HUES48 (cell line): ENCODE measurements at regions not wholly inside any gene's neighbourhood (a gene's known extent, or its start where the extent isn't known, plus 50 kb on each side); places are given as distances from the start of the nearest gene placed in this dataset.

Experiments used
- H3K27ac ChIP-seq: one replicate; pipeline ENCODE4 v1.7.0; 2013; ENCODE audit warnings: low read depth, low read length, inconsistent platforms
- H3K27me3 ChIP-seq: 2 replicates; pipeline ENCODE4 v1.6.1; 2013; ENCODE audit warnings: mild to moderate bottlenecking, low read length; ENCODE audit not compliant: control insufficient read depth, insufficient read depth
- H3K36me3 ChIP-seq: 2 replicates; pipeline ENCODE4 v1.6.1; 2013; ENCODE audit warnings: low read length; ENCODE audit not compliant: control insufficient read depth, insufficient read depth
- H3K4me1 ChIP-seq: 2 replicates; pipeline ENCODE4 v1.6.1; 2013; ENCODE audit warnings: mild to moderate bottlenecking, low read length; ENCODE audit not compliant: control insufficient read depth, insufficient read depth
- H3K4me3 ChIP-seq: 2 replicates; pipeline ENCODE4 v1.5.1; 2013; ENCODE audit warnings: mild to moderate bottlenecking, low read depth, low read length
- H3K9ac ChIP-seq: 2 replicates; pipeline ENCODE4 v1.6.1; 2013; ENCODE audit warnings: mild to moderate bottlenecking, low read depth, low read length, moderate library complexity
- H3K9me3 ChIP-seq: 2 replicates; pipeline ENCODE4 v1.6.1; 2013; ENCODE audit warnings: low read length; ENCODE audit not compliant: control insufficient read depth, insufficient read depth

DNA sequence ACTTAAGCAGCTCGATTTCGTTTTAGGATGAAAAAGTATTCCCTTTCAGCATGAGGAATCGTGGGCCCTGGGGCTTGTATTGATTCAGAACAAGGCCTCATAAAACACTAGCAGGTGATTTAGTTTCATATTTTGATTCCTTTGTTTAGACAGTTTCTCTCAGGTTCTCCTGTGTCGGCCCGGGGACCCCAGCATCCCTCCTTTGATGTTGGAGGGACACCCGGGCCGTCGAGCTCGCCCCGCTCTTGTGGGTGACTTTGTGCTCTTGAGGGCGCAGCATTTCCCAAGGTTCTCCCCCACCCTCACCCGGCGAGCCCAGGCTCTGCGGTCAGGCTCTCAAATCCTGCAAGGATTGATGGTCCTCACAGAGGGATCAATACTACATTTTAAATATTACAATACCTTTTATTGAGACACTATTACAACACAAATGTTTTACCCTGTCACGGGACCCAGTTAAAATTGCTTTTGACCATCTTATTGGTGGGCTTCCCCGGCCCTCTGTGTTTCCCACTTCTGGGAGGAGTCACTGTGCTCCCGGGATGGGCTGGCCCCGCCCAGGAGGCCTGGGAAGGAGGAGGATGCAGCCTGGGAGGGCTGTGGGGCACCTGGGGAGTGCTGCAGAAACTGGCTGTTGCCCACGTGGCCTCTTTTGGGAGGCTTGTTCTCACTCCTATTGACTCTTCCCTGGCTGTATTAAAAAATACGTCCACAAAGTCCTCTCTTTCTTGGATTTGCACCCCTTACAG, 222.6 kb downstream of the INSIG2 start:
- peak overlapping the region; percentile 93 for H3K27ac ChIP-seq
- H3K4me1 ChIP-seq = peaks cover 38% of the 10 kb centered on the region
- peaks cover 3% of the 10 kb centered on the region for H3K27me3 ChIP-seq
- H3K36me3 ChIP-seq = no peaks in the 10 kb centered on the region
- H3K4me3 ChIP-seq = peak overlapping the region; percentile 70
- H3K9me3 ChIP-seq = no peaks in the 10 kb centered on the region
- peak overlapping the region; percentile 83 for H3K9ac ChIP-seq

DNA sequence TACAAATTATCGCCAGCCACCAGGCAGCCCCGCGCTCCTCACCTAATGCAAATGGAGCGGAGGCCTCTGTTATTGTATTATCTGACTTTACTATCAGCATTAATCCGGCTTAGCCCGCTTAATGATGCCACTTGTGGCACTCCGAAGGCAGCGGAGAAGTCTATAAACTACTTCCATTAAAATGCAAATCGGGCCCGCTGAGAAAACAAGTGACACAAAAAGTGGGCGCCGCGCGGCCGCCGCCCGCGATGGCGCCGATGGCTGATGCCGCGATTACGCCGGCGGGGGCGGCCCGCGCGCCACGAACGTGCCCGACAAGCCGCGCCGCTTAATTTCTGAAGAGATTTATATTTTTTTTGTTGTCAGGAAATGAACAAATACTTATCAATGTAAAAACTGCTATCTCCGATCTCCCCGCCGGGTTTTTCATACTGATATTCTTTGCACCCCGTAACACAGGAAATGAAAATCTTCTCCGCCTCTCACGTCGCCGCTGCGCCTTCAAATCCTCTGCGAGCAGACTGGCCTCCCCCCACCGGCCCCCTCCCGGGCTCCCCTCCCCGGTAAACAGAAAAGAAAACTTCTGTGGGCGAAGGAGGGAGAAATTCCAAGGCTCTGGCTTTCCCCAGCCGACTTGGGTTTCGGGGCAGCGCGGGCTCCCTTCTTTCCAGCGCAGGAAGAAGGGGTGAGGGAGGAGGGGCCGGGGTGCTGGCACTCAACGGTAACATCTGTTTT, 221.8 kb downstream of the INSIG2 start:
- Histone ChIP-seq H3K27ac (peak overlapping the region; percentile 93), H3K9me3 (no peaks in the 10 kb centered on the region), H3K4me3 (peak overlapping the region; percentile 70), H3K4me1 (peaks cover 38% of the 10 kb centered on the region), H3K36me3 (no peaks in the 10 kb centered on the region), H3K9ac (peak overlapping the region; percentile 83), H3K27me3 (peaks cover 3% of the 10 kb centered on the region)

DNA sequence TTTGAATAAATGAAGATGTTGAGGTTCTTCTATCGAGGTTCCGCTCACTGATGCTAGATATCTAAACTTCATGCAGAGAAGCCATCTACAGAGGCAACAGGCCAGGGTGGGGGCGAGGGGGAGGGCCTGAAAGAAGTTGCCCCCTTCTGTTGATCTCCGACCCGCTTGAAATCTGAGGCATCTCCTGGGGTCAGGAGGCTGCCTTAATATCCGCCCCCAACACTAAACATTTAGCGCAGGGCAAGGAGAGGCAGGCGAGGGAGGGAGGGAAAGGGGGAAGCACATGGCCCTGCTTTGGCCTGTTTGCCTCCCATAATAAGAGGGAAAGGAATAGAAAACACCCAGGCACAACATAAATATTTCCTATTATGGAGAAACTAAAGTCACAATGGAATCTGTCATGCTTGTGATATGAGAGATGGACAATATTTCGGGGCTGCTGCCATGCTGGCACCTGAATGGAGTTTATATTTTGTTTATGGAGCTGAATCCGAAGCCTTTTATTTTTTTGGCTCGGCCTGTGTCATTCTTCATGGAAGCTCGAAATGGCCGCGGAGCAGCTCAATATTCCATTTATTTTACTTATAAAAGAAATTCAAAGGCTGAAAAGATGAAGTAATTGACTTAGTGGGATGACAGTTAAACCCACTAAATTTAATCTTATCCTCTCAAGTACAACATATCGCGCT, 221.1 kb downstream of the INSIG2 start:
- Histone ChIP-seq H3K9me3 (no peaks in the 10 kb centered on the region), H3K9ac (peak overlapping the region; percentile 83), H3K4me3 (peak overlapping the region; percentile 70), H3K27ac (peak overlapping the region; percentile 93), H3K36me3 (no peaks in the 10 kb centered on the region), H3K27me3 (peaks cover 3% of the 10 kb centered on the region), H3K4me1 (peaks cover 38% of the 10 kb centered on the region)

DNA sequence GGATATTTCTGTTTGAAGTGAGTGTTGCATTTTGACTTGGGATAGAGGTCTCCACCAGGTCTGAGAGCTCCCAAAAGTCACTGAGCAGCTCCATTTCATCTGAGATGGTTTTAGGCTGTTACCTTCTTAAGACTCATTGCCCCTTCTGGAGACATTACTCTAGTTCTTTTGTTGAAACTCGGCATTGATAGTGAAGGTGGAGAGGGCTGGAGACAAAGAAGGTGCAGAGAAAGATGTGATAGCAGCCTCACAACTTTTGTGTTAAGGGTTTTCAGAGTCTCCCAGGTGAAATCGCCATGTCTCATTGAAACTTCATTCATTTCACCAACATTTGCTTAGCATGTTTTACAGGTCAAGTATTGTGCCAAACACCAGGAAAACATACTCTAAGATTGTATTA, 219.6 kb downstream of the INSIG2 start:
- Histone ChIP-seq H3K4me1 (peaks cover 22% of the 10 kb centered on the region), H3K9ac (no peak overlapping the region), H3K4me3 (no peak overlapping the region), H3K27ac (no peak overlapping the region), H3K27me3 (peaks cover 3% of the 10 kb centered on the region), H3K9me3 (no peaks in the 10 kb centered on the region), H3K36me3 (no peaks in the 10 kb centered on the region)

DNA sequence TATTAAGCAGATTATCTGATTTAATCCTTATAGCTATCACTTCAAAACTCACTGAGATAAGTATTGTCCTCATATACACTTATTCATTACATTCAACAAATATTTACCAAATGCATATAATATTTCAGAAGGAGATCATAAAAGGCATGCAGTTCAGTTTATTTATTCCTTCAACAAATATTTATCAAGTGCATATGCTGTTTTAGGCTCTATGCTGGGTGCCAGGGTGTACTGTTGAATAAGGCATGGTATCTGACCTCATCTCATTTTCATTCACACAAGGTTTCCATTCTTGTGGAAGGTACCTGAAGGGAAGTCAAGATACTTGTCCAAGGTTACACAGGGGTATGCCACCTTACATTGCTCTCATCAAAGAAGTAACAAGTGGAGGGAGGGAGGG, 213.0 kb downstream of the INSIG2 start:
- Histone ChIP-seq H3K9me3 (no peaks in the 10 kb centered on the region; the same call in 1 of the 2 replicates), H3K36me3 (no peaks in the 10 kb centered on the region), H3K9ac (no peak overlapping the region), H3K27me3 (no peaks in the 10 kb centered on the region), H3K27ac (no peak overlapping the region), H3K4me3 (no peak overlapping the region), H3K4me1 (no peaks in the 10 kb centered on the region)

DNA sequence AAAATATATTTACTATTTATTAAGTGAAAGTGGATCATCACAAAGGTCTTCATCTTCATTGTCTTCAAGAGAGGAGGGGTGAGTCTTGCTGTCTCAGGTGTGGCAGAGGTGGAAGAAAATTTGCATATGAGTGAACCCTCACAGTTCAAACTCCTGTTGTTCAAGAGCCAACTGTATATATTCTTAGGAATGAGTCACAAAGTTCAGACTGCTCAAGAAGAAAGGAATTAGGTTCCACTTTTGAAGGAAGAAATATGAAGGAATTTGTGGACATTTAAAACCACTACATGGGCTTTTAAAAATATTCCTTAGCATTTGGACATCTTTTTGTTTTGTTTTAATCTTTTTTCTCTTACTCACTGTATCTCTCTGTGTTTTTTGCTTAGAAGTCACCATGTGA, 212.6 kb downstream of the INSIG2 start:
- Histone ChIP-seq H3K27me3 (no peaks in the 10 kb centered on the region), H3K27ac (no peak overlapping the region), H3K9me3 (no peaks in the 10 kb centered on the region; the same call in 1 of the 2 replicates), H3K4me3 (no peak overlapping the region), H3K9ac (no peak overlapping the region), H3K36me3 (no peaks in the 10 kb centered on the region), H3K4me1 (no peaks in the 10 kb centered on the region)

DNA sequence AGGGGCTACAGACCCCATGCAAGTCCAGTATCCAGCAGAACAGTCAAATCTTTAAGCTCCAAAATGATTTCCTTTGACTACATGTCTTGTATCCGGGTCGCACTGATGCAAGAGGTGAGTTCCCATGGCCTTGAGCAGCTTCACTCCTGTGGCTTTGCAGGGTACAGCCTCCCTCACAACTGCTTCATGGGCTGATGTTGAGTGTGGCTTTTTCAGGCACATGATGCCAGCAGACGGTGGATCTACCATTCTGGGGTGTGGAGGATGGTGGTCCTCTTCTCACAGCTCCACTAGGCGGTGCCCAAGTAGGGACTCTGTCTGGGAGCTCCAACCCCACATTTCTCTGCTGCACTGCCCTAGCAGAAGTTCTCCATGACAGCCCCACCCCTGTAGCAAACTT, 208.4 kb downstream of the INSIG2 start:
- H3K9me3 ChIP-seq = no peaks in the 10 kb centered on the region; the same call in 1 of the 2 replicates
- no peaks in the 10 kb centered on the region for H3K27me3 ChIP-seq
- H3K4me3 ChIP-seq = no peak overlapping the region
- no peaks in the 10 kb centered on the region for H3K36me3 ChIP-seq
- no peak overlapping the region for H3K9ac ChIP-seq
- H3K27ac ChIP-seq = no peak overlapping the region
- H3K4me1 ChIP-seq = no peaks in the 10 kb centered on the region

DNA sequence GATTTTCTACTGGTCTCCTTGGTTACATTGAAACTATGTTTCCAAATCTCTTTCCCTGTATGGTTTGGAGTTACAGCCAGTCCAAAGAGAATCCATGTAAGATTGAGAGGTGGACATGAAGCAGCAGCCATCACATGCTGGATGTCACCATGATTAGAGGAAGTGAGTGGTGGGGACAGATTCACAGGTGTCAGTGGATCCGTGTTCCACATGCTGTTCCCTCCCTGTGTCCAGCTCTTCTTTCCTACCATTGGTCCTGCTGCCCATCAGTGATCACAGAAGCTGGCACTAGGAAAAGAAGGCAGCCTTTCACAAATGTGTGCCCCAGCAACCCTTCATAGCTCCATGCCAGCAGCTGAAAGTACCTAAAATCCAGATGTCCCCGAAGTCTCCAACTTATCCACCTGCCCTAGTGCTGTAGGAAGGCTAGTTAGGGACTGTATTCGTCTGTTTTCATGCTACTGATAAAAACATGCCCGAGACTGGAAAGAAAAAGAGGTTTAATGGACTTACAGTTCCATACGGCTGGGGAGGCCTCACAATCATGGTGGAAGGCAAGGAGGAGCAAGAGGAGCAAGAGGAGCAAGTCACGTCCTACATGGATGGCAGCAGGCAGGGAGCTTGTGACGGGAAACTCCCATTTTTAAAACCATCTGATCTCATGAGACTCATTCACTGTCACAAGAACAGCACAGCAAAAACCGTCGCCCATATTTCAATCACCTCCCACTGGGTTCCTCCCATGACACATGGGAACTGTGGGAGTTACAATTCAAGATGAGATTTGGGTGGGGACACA, 207.5 kb downstream of the INSIG2 start:
- no peak overlapping the region for H3K27ac ChIP-seq
- H3K36me3 ChIP-seq = no peaks in the 10 kb centered on the region
- no peak overlapping the region for H3K9ac ChIP-seq
- H3K4me3 ChIP-seq = no peak overlapping the region
- no peaks in the 10 kb centered on the region for H3K4me1 ChIP-seq
- no peaks in the 10 kb centered on the region for H3K27me3 ChIP-seq
- H3K9me3 ChIP-seq = no peaks in the 10 kb centered on the region; the same call in 1 of the 2 replicates

DNA sequence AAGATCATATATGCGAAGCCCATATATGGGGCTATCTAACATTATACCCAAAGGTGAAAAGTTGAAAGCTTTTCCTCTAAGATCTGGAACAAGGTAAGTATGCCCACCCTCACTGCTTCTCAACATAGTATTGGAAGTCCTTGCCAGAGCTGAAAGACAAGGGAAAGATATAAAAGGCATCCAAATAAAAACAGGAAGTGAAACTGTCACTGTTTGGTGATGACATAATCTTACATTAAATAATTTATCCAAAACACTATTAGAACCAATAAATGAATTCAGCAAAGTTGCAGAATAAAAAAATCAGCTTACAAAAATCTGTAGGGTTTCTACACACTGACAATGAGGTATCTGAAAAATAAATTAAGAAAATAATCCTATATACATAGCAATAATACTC, 205.8 kb downstream of the INSIG2 start:
- no peaks in the 10 kb centered on the region for H3K4me1 ChIP-seq
- no peak overlapping the region for H3K4me3 ChIP-seq
- no peaks in the 10 kb centered on the region; the same call in 1 of the 2 replicates for H3K9me3 ChIP-seq
- no peaks in the 10 kb centered on the region for H3K27me3 ChIP-seq
- no peaks in the 10 kb centered on the region for H3K36me3 ChIP-seq
- no peak overlapping the region for H3K27ac ChIP-seq
- no peak overlapping the region for H3K9ac ChIP-seq

DNA sequence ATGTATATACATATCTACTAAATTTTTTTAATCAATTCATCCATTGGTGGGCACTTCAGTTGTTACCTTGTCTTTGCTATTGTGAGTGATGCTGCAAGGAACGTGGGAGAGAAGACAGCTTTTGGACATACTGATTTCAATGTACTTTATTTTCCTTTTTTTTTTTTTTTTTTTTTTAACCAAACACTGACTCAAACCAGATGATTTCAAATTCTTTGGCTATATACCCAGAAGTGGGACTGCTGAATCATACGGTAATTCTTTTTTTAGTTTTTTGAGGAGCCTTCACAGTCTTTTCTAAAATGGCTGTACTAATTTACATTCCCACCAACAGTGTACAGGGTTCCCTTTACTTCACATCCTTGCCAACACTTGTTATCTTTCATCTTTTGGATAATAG, 204.7 kb downstream of the INSIG2 start:
- Histone ChIP-seq H3K4me1 (no peaks in the 10 kb centered on the region), H3K9me3 (no peaks in the 10 kb centered on the region; the same call in 1 of the 2 replicates), H3K27ac (no peak overlapping the region), H3K9ac (no peak overlapping the region), H3K4me3 (no peak overlapping the region), H3K36me3 (no peaks in the 10 kb centered on the region), H3K27me3 (no peaks in the 10 kb centered on the region)
